PC-9 (cell line): ENCODE measurements at regions not wholly inside any gene's neighbourhood (a gene's known extent, or its start where the extent isn't known, plus 50 kb on each side); places are given as distances from the start of the nearest gene placed in this dataset.

Source experiments
- EZH2 ChIP-seq: fragments of 200-600 bp; sonication (generic); IDR thresholded peaks from 2 replicates; pipeline ENCODE4 v1.8.0; 2017; ENCODE audit warnings: antibody characterized with exemption, low read depth
- TF ChIP-seq, protein P1 (sequence below): fragments of 200-600 bp; sonication (generic); conservative IDR thresholded peaks from 2 replicates; pipeline ENCODE4 v1.6.1; 2017; ENCODE audit warnings: mixed run types, antibody characterized with exemption, mild to moderate bottlenecking, moderate library complexity

DNA sequence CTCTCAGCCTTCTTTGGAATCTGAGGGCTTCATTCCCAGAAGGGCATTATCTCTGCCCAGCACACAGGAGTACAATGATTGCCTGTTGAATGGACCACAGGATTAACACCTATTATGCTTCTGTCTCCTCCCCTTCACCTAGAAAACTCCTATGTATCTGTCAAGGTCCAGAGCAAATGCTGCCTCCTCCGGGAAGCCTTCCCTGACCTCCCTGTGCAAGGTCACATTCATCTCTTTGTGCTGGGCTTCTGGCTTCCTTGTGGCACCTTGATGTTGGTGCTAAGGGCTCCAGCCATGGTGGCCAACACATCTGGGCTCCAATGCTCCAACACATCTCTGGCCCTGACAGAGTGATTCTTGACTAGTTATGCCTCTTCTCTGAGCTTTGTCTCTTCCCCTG is 49.9 kb upstream of the ATP2B2 start:
- TF ChIP-seq, protein P1, sequence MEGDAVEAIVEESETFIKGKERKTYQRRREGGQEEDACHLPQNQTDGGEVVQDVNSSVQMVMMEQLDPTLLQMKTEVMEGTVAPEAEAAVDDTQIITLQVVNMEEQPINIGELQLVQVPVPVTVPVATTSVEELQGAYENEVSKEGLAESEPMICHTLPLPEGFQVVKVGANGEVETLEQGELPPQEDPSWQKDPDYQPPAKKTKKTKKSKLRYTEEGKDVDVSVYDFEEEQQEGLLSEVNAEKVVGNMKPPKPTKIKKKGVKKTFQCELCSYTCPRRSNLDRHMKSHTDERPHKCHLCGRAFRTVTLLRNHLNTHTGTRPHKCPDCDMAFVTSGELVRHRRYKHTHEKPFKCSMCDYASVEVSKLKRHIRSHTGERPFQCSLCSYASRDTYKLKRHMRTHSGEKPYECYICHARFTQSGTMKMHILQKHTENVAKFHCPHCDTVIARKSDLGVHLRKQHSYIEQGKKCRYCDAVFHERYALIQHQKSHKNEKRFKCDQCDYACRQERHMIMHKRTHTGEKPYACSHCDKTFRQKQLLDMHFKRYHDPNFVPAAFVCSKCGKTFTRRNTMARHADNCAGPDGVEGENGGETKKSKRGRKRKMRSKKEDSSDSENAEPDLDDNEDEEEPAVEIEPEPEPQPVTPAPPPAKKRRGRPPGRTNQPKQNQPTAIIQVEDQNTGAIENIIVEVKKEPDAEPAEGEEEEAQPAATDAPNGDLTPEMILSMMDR = no peak
- no peak for TF ChIP-seq EZH2
